COLO829 (cell line): ENCODE measurements at regions not wholly inside any gene's neighbourhood (a gene's known extent, or its start where the extent isn't known, plus 50 kb on each side); places are given as distances from the start of the nearest gene placed in this dataset.
A peak's percentile ranks its signal among the peaks of the same experiment; 100 is the strongest.

Experiments
- DNase-seq: peaks from one replicate; pipeline ENCODE4 v3.0.0; 2012; ENCODE audit warnings: low spot score

DNA sequence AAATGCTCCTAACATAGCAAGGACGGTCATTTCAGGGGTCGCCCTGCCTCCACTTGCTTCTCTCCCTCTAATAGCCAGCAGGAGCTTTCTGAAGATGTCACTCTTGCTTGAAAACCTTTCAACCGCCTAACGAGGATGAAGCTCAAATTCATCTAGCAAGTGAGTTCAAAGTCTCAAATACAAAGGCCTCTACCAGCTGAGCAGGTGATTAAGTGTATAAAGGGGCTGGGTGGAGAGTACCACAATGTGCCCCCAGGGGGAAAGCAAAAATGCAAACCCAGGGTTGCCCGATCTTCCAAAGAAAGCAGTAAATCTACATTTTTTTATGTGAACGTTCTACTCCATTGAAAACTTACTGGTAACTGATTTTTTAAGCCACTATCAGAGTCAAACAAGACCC is 50.4 kb upstream of the GRIP2 start:
- no peak for DNase-seq

DNA sequence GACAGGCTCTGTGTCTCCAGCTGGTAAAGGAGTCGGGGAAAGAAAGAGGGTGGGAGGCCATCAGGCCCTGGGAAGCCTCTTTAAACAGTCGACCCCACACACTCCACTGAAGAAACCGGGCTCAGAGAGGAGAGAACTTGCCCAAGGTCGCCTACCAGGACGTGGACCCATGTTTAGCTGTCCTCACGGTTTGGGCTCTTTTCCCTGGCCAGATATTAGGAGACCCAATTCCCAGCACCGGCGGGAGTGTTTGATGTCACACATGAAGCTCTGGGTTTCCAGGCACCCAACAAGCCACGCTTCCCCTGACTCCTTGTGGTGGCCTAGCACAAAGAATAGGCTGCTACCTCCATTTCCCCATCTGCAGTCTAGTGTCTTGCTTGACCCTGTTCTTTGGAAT is 52.2 kb upstream of the GRIP2 start:
- DNase-seq: no peak

DNA sequence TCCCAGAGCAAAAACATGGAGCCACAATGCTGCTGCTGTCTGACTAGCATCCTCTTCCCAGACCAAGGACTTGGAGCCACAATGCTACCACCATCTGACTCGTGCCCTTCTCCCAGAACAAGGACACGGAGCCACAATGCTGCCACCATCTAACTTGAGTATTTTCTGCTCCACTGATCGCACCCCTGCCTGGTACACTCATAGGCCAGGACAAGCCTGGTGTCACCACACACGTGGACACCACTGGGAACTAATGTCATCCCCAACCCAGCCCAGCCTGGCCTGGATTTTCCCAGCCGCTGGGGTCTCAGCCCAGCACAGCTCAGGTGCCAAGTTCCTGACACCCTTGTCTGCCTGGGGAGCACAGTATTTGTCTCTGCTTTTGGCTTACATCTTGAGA is 52.7 kb upstream of the GRIP2 start:
- DNase-seq: no peak

DNA sequence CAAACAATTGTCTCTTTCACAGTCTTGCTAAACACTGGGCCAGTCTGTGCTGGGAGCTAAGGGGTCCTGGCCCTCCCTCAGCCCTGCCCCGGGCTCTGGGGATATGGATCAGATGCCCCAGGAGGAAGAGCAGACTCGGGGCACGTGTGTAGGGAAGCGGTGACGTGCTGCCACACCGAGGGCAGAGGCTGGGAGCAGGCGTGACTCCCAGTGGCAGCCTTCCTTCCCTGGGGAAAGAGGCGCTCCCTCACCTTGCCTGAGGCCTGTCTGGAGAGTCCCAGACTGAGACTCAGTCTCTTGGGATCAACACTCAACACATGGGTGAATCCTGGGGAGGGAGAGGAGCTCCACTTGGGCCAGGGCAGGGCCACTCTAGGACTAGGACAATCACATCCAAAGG is 54.1 kb upstream of the GRIP2 start:
- DNase-seq: no peak

DNA sequence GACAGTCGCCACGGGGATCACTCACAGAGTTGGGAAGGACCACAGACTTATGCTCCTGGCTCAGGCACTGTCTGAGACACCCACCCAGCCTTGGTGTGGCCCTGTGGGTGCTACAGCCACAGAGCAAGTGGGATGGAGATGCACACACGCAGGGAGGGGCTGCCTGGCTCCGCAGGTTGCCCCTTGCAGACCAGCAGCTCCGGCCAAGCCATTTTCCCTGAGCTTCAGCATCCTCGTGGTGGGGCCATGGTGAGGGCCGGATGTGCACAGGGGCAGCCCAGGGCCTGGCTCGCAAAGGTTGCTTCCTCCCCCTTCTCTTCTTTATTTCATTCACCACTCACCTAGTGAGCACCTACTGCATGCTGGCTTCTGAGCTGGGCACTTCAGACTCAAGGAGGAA is 55.4 kb upstream of the GRIP2 start:
- DNase-seq: no peak

DNA sequence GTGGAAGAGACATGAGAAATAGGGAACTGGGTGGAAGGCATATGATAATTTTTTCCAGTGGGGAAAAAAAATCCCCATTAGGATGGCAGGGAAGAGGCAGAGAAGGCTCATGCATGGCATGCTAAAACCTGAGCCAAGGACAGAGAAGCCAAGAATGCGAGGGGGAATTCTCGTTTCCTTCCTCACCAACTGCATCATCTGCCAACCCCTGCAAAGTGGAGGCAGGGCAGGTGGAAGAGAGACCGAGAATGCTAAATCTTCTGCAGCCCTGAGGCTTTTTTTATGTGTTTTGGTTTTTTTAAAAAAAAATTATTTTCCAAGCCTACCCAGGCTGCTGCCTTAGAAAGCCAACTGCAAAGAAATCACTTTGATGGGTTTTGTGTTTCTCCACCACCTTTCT is 54.3 kb upstream of the CCDC174 start:
- DNase-seq: no peak

DNA sequence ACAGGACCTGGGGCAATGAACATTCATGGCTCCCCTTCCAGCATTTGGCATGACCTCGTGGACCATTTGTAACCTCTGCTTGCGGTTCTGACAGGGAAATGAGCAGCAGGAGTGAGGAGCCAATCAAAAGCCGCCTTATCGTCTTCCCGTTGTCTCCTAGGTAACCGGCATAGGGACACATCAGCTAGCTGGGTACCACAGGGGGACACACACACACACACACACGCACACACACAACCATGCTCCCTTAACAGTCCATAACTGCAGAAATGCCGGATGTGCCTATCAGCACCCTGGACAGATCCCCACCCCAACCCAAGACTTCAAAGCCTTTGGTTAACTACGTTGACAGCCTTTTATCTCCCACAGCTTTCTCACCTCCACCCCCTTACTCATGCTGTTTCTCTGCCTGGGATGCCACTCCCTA is 53.4 kb upstream of the CCDC174 start:
- DNase-seq: peak; percentile 34

DNA sequence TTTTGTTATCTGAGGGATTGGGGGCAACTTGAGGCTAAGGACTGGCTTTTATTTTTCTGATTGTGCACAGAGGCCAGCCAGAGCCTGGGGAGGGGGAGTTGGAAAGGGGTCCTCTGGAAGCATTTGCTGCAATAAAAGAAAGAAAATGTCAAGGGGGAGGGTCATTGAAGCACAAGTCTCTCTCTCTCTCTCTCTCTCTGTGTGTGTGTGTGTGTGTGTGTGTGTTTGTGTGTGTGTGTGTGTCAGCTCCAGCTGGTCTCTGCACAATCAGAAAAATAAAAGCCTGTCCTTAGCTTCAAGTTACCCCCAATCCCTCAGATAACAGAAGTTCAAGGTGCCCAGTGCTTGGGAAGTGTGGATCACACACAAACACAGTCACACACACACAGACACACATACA is 52.1 kb upstream of the CCDC174 start:
- DNase-seq: no peak

DNA sequence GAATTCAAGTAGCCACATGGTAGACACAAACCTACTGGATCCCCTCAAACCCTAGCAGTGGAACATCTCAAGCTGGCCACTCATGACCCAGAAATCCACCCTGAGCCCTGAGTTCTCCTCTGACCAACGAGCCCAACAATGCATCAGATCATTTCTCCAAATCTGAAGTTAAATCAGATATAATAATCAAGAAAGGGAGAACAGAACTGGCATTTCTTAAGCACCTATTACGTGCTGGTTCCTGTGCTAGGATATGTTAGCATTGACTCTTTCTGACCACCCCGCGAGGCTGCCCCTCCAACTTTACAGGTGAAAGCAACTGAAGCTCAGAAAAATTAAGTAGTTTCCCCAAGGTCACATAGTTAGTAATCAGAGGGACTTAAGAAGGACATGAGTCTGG is 51.5 kb upstream of the CCDC174 start:
- DNase-seq: no peak

DNA sequence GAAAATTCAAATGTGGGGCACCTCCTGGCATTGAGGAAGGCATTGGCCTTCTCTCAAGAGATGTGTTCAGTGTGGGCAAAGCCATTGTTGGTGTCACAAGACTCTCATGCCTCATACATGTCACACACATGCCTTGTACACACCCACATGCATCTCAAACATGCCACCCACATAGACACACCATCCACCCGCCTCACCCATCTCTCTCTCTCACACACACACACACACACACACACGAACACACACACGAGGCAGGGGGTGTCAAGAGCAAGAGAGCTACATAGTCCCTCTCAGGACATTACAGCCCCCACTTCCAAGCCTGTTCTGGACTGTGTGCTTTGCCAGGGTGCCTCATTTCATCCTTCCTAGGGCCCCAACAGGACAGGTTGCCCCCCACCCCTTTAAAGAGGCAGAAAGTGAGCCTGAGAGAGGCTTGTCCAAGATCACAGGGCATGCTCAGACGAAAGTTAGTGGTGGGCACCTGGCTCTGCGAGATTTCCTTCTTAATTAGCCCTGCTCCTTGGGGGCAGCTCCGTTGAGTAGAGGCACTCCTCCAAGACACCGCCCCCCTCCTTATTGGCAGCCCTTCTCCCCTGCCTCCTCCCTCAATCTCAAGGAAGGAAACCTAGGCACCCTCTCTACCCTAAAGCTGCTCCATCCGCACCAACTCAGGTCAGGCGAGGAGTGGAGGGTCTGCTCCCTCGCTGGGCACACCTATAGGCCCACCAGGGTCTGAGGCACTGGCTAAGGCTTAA is 50.5 kb upstream of the CCDC174 start:
- no peak for DNase-seq

DNA sequence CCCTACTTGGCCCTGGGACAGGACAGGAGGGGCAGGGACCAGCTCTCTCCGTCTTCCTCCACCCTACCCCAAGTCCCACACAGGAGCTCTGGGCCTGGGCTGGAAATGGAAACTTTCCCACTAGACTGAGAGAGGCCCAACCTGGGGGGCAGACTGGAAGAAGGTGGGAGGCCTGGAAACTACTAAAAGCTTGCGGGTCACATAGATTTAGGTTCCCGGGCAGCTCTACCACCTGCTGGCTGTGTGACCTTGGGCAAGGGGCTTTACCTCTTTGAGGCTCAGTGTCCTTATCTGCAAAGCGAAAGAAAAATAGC is 49.9 kb upstream of the CCDC174 start:
- no peak for DNase-seq
